Motor neuron (in vitro differentiated cells): ENCODE measurements at regions not wholly inside any gene's neighbourhood (a gene's known extent, or its start where the extent isn't known, plus 50 kb on each side); places are given as distances from the start of the nearest gene placed in this dataset.
A peak's percentile ranks its signal among the peaks of the same experiment; 100 is the strongest.

Experiments
- ATAC-seq, 8 experiments: fragments of 200-7000 bp; cut with Tn5 transposase; replicated peaks in 6 of 8; 2 replicates each; pipeline ENCODE4 v1.8.0; 2021; ENCODE audit warnings: mild to moderate bottlenecking in 8 of 8, moderate library complexity in 8 of 8
- H3K27ac ChIP-seq, 2 donors: fragments of 250-450 bp; sonication (Bioruptor Pico); 2 replicates each; pipeline ENCODE4 v1.9.0; 2021; ENCODE audit warnings: antibody characterized with exemption in 2 of 2, mild to moderate bottlenecking in 2 of 2, moderate library complexity in 1 of 2
- H3K4me1 ChIP-seq, 2 donors: fragments of 250-450 bp; sonication (Bioruptor Pico); replicated peaks in 1 of 2; 2 replicates each; pipeline ENCODE4 v1.6.1; 2021; ENCODE audit warnings: antibody characterized with exemption in 2 of 2, mild to moderate bottlenecking in 2 of 2, moderate library complexity in 1 of 2
- H3K4me3 ChIP-seq, 5 donors: fragments of 250-450 bp; sonication (Bioruptor Pico); 2 replicates each; pipeline ENCODE4 v1.9.0; 2021; ENCODE audit warnings: antibody characterized with exemption in 5 of 5, mild to moderate bottlenecking in 5 of 5, moderate library complexity in 4 of 5
- WGBS, 10 experiments: fragments of 450-650 bp; shearing (Covaris generic); methylation state at CpG; one replicate each; pipeline ENCODE4 v1.0.0; 2022; 5-methylcytosine and 5-hydroxymethylcytosine counted together
- in situ Hi-C, 9 experiments: fragments of 400-800 bp; cut with MboI; loops; one replicate each; pipeline ENCODE4 v1.15.0; 2021; ENCODE audit warnings: low sequenced_read_pairs in 9 of 9, low pct_unique_long_range_greater_than_20kb in 2 of 9; ENCODE audit not compliant: unreplicated experiment in 9 of 9

- 47 to 100% (median 95%) methylated on average over 1 to 12 of the region's 16 CpGs; no CpG with 5 or more reads in 3 of the 10 experiments for WGBS, 10 experiments
- Histone ChIP-seq H3K4me3 (no peak overlapping the region), H3K4me1 (peaks cover 24 to 31% of the 10 kb centered on the region in 2 donors), H3K27ac (no peak overlapping the region)
- ATAC-seq, result no peak
- in situ Hi-C loops, result no loop called here
Measured at GRCh38 chr6:167578371-167578901, 248.3 kb upstream of the AFDN start.

- in situ Hi-C loops, result no loop called here
- no peak overlapping the region for H3K27ac ChIP-seq
- ATAC-seq, result peak in 2 of 8 experiments; percentile 55 to 61
Measured at GRCh38 chr6:167579806-167580618, 246.7 kb upstream of the AFDN start.

GRCh38 chr6:167580619-167580911, 246.1 kb upstream of the AFDN start:
- Histone ChIP-seq H3K27ac (no peak overlapping the region), H3K4me3 (no peak overlapping the region), H3K4me1 (peaks cover 15 to 16% of the 10 kb centered on the region in 2 donors)
- WGBS, 10 experiments, result 0 to 100% (median 60%) methylated on average over 1 to 3 of the region's 4 CpGs; no CpG with 5 or more reads in 1 of the 10 experiments
- in situ Hi-C loops, result no loop called here
- ATAC-seq, result peak in 3 of 8 experiments; percentile 49 to 99 (median 51)

More at GRCh38 chr6:167579806-167580618, 246.7 kb upstream of the AFDN start:
- 15 to 80% (median 66%) methylated on average over 4 to 9 of the region's 9 CpGs for WGBS, 10 experiments
- H3K4me1 ChIP-seq, result peaks cover 17% of the 10 kb centered on the region in 2 donors
- H3K4me3 ChIP-seq, result no peak overlapping the region

- Histone ChIP-seq H3K4me1 (peaks cover 15 to 16% of the 10 kb centered on the region in 2 donors), H3K27ac (no peak overlapping the region), H3K4me3 (no peak overlapping the region)
- 0 to 100% (median 93%) methylated on average over 1 to 3 of the region's 6 CpGs; no CpG with 5 or more reads in 7 of the 10 experiments for WGBS, 10 experiments
- in situ Hi-C loops, result no loop called here
- ATAC-seq, result no peak
Measured at GRCh38 chr6:167581637-167582036, 245.1 kb upstream of the AFDN start.

- peaks cover 12 to 14% of the 10 kb centered on the region in 2 donors for H3K4me1 ChIP-seq
- in situ Hi-C loops, result no loop called here
- 30 to 100% (median 80%) methylated on average over 1 to 2 of the region's 2 CpGs for WGBS, 10 experiments
- no peak overlapping the region for H3K4me3 ChIP-seq
- ATAC-seq, result no peak
- no peak overlapping the region for H3K27ac ChIP-seq
Measured at GRCh38 chr6:167583412-167583811, 243.3 kb upstream of the AFDN start.

GRCh38 chr6:167588181-167588919, 238.4 kb upstream of the AFDN start:
- peak overlapping the region; percentile 63 to 65 for H3K27ac ChIP-seq

GRCh38 chr6:167588920-167589614, 237.6 kb upstream of the AFDN start:
- 20 to 100% (median 73%) methylated on average over 1 to 8 of the region's 18 CpGs; no CpG with 5 or more reads in 4 of the 10 experiments for WGBS, 10 experiments
- in situ Hi-C loops, result no loop called here
- ATAC-seq, result no peak
- peaks cover 12 to 13% of the 10 kb centered on the region in 2 donors for H3K4me1 ChIP-seq
- no peak overlapping the region for H3K4me3 ChIP-seq
- peak overlapping the region; percentile 63 to 65 for H3K27ac ChIP-seq

More at GRCh38 chr6:167588181-167588919, 238.4 kb upstream of the AFDN start:
- WGBS, 10 experiments, result 8 to 83% (median 62%) methylated on average over 1 to 13 of the region's 20 CpGs; no CpG with 5 or more reads in 4 of the 10 experiments
- H3K4me3 ChIP-seq, result no peak overlapping the region
- in situ Hi-C loops, result no loop called here
- ATAC-seq, result peak in 6 of 8 experiments; percentile 96 to 98 (median 97)
- peaks cover 12 to 13% of the 10 kb centered on the region in 2 donors for H3K4me1 ChIP-seq

GRCh38 chr6:167589615-167589940, 237.1 kb upstream of the AFDN start:
- 6 to 90% (median 88%) methylated on average over 2 to 10 of the region's 10 CpGs; no CpG with 5 or more reads in 3 of the 10 experiments for WGBS, 10 experiments
- no peak overlapping the region for H3K27ac ChIP-seq
- H3K4me1 ChIP-seq, result peaks cover 12 to 13% of the 10 kb centered on the region in 2 donors
- ATAC-seq, result peak in 1 of 8 experiments; percentile 16
- no peak overlapping the region for H3K4me3 ChIP-seq
- in situ Hi-C loops, result no loop called here

- Histone ChIP-seq H3K27ac (no peak overlapping the region), H3K4me1 (peaks cover 12 to 13% of the 10 kb centered on the region in 2 donors), H3K4me3 (no peak overlapping the region)
- in situ Hi-C loops, result no loop called here
- no CpG with 5 or more reads among the region's 3 CpGs for WGBS, 10 experiments
- no peak for ATAC-seq
Measured at GRCh38 chr6:167590193-167590592, 236.5 kb upstream of the AFDN start.
